SK-N-SH (cell line): ENCODE measurements at regions not wholly inside any gene's neighbourhood (a gene's known extent, or its start where the extent isn't known, plus 50 kb on each side); places are given as distances from the start of the nearest gene placed in this dataset.

Experiments
- CTCF ChIA-PET: fragments of 300-600, 350-600 bp; formaldehyde crosslinking; extraction: SDS; loops from one replicate; lab custom pipeline; 2021; lab: Yijun Ruan, JAX
- POLR2A ChIA-PET: fragments of 350-600 bp; sonication (Branson Sonifier 250); formaldehyde crosslinking; extraction: SDS; loops from one replicate; lab custom pipeline; 2020; ENCODE audit warnings: antibody characterized with exemption, inconsistent platforms; lab: Yijun Ruan, JAX
- DNase-seq: peaks from one replicate; pipeline ENCODE4 v3.0.0; 2012
- H2AFZ ChIP-seq: fragments of 200-600 bp; sonication (generic); 2 replicates; pipeline ENCODE4 v1.8.1; 2016; ENCODE audit warnings: antibody characterized with exemption, mild to moderate bottlenecking, low read depth
- H3F3A ChIP-seq: fragments of 200-600 bp; sonication (generic); replicated peaks from 2 replicates; pipeline ENCODE3; 2016; ENCODE audit warnings: antibody characterized with exemption, mild to moderate bottlenecking; ENCODE audit not compliant: insufficient read depth
- H3K27ac ChIP-seq, 2 experiments: fragments of 200-500 bp in 1 of 2; fragments of 200-600 bp in 1 of 2; sonication (Bioruptor generic) in 1 of 2; sonication (generic), shearing (Covaris generic) in 1 of 2; 2 replicates each; pipeline versions ENCODE4 v1.5.1 to v1.6.1; 2014 to 2016; ENCODE audit warnings: low read depth in 2 of 2, inconsistent platforms in 1 of 2, low read length in 1 of 2, mild to moderate bottlenecking in 1 of 2, mixed read lengths in 1 of 2
- H3K27me3 ChIP-seq: fragments of 200-600 bp; sonication (generic), shearing (Covaris generic); 2 replicates; pipeline ENCODE4 v1.6.1; 2016; ENCODE audit warnings: mixed run types; ENCODE audit not compliant: insufficient read depth
- H3K36me3 ChIP-seq, 2 experiments: fragments of 200-500 bp in 1 of 2; fragments of 200-600 bp in 1 of 2; sonication (Bioruptor generic) in 1 of 2; sonication (generic) in 1 of 2; replicated peaks in 1 of 2; 2 replicates each; pipeline versions ENCODE3 to v1.5.1; 2014 to 2016; ENCODE audit warnings: low read length in 1 of 2, mild to moderate bottlenecking in 1 of 2; ENCODE audit not compliant: insufficient read depth in 2 of 2, control insufficient read depth in 1 of 2
- H3K4me1 ChIP-seq, 2 experiments: fragments of 200-500 bp in 1 of 2; fragments of 200-600 bp in 1 of 2; sonication (Bioruptor generic) in 1 of 2; sonication (generic), shearing (Covaris generic) in 1 of 2; 2 replicates each; pipeline versions ENCODE4 v1.5.1 to v1.6.1; 2014 to 2016; ENCODE audit warnings: low read depth in 1 of 2, low read length in 1 of 2, mixed run types in 1 of 2; ENCODE audit not compliant: insufficient read depth in 2 of 2, control insufficient read depth in 1 of 2
- H3K4me2 ChIP-seq: fragments of 200-600 bp; sonication (generic), shearing (Covaris generic); 2 replicates; pipeline ENCODE4 v1.6.1; 2017; ENCODE audit warnings: mixed run types
- H3K4me3 ChIP-seq, 2 experiments: fragments of 200-500 bp in 1 of 2; fragments of 200-600 bp in 1 of 2; sonication (Bioruptor generic) in 1 of 2; sonication (generic), shearing (Covaris generic) in 1 of 2; 2 replicates each; pipeline versions ENCODE4 v1.5.1 to v1.8.1; 2014 to 2016; ENCODE audit warnings: low read depth in 2 of 2, inconsistent platforms in 1 of 2, low read length in 1 of 2, mild to moderate bottlenecking in 1 of 2, mixed read lengths in 1 of 2, moderate library complexity in 1 of 2
- H3K79me2 ChIP-seq: fragments of 200-600 bp; sonication (generic); 2 replicates; pipeline ENCODE4 v1.8.1; 2017; ENCODE audit warnings: mild to moderate bottlenecking; ENCODE audit not compliant: insufficient read depth
- H3K9ac ChIP-seq: fragments of 200-600 bp; sonication (generic); 2 replicates; pipeline ENCODE4 v1.6.1; 2017; ENCODE audit warnings: mixed run types
- H3K9me2 ChIP-seq: fragments of 200-600 bp; sonication (generic); 2 replicates; pipeline ENCODE4 v1.6.1; 2017; ENCODE audit warnings: mixed run types
- H3K9me3 ChIP-seq: fragments of 200-600 bp; sonication (generic); 2 replicates; pipeline ENCODE4 v1.6.1; 2017; ENCODE audit warnings: mixed run types, mild to moderate bottlenecking, moderate library complexity
- H4K20me1 ChIP-seq: fragments of 200-600 bp; sonication (generic); 2 replicates; pipeline ENCODE4 v1.6.1; 2017; ENCODE audit warnings: mild to moderate bottlenecking, mixed run types; ENCODE audit not compliant: insufficient read depth
- CHD2 ChIP-seq: fragments of 150-350 bp; IDR thresholded peaks from 2 replicates; pipeline ENCODE4 v1.6.1; 2018; ENCODE audit warnings: low read length; ENCODE audit not compliant: partially characterized antibody
- EP300 ChIP-seq, 2 experiments: IDR thresholded peaks; 2 replicates each; pipeline versions ENCODE4 v1.4.0 to v1.6.1; 2012; ENCODE audit warnings: borderline replicate concordance in 1 of 2, low read depth in 1 of 2, low read length in 1 of 2
- EZH2phosphoT487 ChIP-seq: fragments of 200-600 bp; sonication (generic); IDR thresholded peaks from 2 replicates; pipeline ENCODE4 v1.6.1; 2017; ENCODE audit warnings: low read depth, mixed run types, mild to moderate bottlenecking, antibody characterized with exemption, moderate library complexity, borderline replicate concordance
- FOSL2 ChIP-seq: IDR thresholded peaks from 2 replicates; pipeline ENCODE4 v1.4.0; 2012; ENCODE audit warnings: low read depth, mild to moderate bottlenecking, moderate library complexity, borderline replicate concordance
- GABPA ChIP-seq: IDR thresholded peaks from 2 replicates; pipeline ENCODE4 v1.4.0; 2012; ENCODE audit warnings: low read depth, mild to moderate bottlenecking
- JUND ChIP-seq: IDR thresholded peaks from 2 replicates; pipeline ENCODE4 v1.4.0; 2012
- NFIC ChIP-seq: IDR thresholded peaks from 2 replicates; pipeline ENCODE4 v1.4.0; 2012; ENCODE audit warnings: borderline replicate concordance
- RAD21 ChIP-seq: IDR thresholded peaks from 2 replicates; pipeline ENCODE4 v1.6.1; 2012; ENCODE audit warnings: mild to moderate bottlenecking, low read length
- RFX5 ChIP-seq: IDR thresholded peaks from 2 replicates; pipeline ENCODE4 v1.6.1; 2012; ENCODE audit warnings: mild to moderate bottlenecking, improper control_type of control experiment, low read length
- RXRA ChIP-seq: IDR thresholded peaks from 2 replicates; pipeline ENCODE4 v1.4.0; 2012; ENCODE audit warnings: low read depth, mild to moderate bottlenecking, borderline replicate concordance
- TAF1 ChIP-seq: IDR thresholded peaks from 2 replicates; pipeline ENCODE4 v1.6.1; 2012; ENCODE audit warnings: low read depth, mild to moderate bottlenecking, low read length, moderate library complexity, borderline replicate concordance
- TEAD4 ChIP-seq: IDR thresholded peaks from 2 replicates; pipeline ENCODE4 v1.4.0; 2012; ENCODE audit warnings: mild to moderate bottlenecking, borderline replicate concordance; ENCODE audit not compliant: insufficient read depth
- YY1 ChIP-seq: IDR thresholded peaks from 2 replicates; pipeline ENCODE4 v1.4.0; 2012; ENCODE audit warnings: low read depth, mild to moderate bottlenecking
- WGBS: methylation state at CpG from one replicate; pipeline ENCODE4 v1.1.6; 2017; ENCODE audit warnings: low lambda C conversion rate; 5-methylcytosine and 5-hydroxymethylcytosine counted together
- TF ChIP-seq, protein P1 (sequence below): fragments of 150-350 bp; IDR thresholded peaks from 2 replicates; pipeline ENCODE4 v1.6.1; 2016; ENCODE audit warnings: mild to moderate bottlenecking, low read depth, low read length
- TF ChIP-seq, protein P2 (sequence below): IDR thresholded peaks from 2 replicates; pipeline ENCODE4; 2012
- TF ChIP-seq, protein P3 (sequence below): IDR thresholded peaks from 2 replicates; pipeline ENCODE4 v1.6.1; 2012; ENCODE audit warnings: mild to moderate bottlenecking, low read depth, low read length, moderate library complexity

DNA sequence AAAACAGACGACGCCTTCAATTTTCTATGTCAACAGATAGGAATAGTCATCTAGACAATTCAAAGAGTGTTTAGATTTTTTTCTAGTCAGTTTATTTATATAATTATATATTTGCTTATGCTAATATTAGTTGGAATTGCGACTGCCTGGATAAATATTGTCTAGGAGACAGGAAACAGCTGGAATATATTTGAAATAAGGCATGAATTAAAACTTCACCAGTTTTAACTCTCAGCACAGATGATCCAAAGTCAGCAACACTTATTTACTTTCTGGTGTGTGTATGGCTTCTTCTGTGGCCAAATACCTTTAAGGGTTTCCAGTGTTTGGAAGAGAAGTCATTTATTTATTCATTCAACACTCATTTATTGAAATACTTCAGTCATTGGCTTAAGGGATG, 1215.4 kb upstream of the USP15 start (continued):
- TF ChIP-seq TAF1 = no peak
- no peak for TF ChIP-seq FOSL2

DNA sequence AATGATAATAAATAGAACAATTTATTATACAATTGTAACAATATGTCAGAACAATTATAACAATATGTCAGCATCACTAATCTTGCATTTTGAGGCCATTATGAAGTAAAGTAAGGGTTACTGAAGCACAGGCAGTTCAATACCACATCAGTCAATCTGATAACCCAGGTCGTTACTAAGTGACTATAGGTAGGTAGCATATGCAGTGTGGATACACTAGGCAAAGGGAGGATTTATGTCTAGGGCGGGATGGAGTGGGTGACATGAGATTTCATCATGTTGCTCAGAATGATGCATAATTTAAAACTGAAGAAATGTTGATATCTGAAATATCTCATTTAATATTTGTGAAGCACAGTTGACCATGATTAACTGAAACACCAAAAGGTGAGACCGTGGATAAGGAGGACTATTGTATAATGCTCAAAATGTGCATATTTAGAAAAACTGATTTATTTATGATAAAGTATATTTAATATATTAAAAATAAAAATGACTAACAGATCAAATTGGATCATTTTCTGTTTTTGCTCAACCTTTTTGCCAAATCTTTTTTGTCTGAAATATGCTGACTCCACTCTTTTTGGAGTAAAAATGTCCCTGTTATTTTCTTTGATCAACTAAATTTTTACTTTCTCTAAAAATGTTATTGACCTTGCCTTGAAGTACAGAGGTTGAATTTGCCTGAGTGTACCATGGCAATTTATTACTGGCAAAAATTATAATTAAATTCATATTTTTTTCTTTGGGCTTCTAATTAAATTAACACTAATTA, 1189.4 kb upstream of the USP15 start:
- no peaks in the 10 kb centered on the region for H3F3A ChIP-seq
- TF ChIP-seq CHD2 = no peak
- TF ChIP-seq RXRA = no peak
- TF ChIP-seq EZH2phosphoT487 = no peak
- TF ChIP-seq YY1 = no peak
- TF ChIP-seq TEAD4 = no peak
- no peak for TF ChIP-seq EP300 (IDR thresholded peaks at IDR 0.05; ENCODE audit: borderline replicate concordance in 1 of 2, low read depth in 1 of 2, low read length in 1 of 2)
- TF ChIP-seq TAF1 = no peak
- TF ChIP-seq, protein P1, sequence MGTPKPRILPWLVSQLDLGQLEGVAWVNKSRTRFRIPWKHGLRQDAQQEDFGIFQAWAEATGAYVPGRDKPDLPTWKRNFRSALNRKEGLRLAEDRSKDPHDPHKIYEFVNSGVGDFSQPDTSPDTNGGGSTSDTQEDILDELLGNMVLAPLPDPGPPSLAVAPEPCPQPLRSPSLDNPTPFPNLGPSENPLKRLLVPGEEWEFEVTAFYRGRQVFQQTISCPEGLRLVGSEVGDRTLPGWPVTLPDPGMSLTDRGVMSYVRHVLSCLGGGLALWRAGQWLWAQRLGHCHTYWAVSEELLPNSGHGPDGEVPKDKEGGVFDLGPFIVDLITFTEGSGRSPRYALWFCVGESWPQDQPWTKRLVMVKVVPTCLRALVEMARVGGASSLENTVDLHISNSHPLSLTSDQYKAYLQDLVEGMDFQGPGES = no peak
- TF ChIP-seq, protein P2, sequence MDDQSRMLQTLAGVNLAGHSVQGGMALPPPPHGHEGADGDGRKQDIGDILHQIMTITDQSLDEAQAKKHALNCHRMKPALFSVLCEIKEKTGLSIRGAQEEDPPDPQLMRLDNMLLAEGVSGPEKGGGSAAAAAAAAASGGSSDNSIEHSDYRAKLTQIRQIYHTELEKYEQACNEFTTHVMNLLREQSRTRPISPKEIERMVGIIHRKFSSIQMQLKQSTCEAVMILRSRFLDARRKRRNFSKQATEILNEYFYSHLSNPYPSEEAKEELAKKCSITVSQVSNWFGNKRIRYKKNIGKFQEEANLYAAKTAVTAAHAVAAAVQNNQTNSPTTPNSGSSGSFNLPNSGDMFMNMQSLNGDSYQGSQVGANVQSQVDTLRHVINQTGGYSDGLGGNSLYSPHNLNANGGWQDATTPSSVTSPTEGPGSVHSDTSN = no peak
- TF ChIP-seq GABPA = no peak
- TF ChIP-seq RAD21 = no peak
- TF ChIP-seq JUND = no peak
- H3K36me3 ChIP-seq = no peaks in the 10 kb centered on the region
- H3K27ac ChIP-seq = no peak overlapping the region
- DNase-seq = no peak
- no peaks in the 10 kb centered on the region for H3K9me2 ChIP-seq
- H3K9me3 ChIP-seq = no peaks in the 10 kb centered on the region; the same call in 1 of the 2 replicates
- no peak overlapping the region for H2AFZ ChIP-seq
- ChIA-PET POLR2A (no interaction called here), CTCF (no interaction called here)
- H3K27me3 ChIP-seq = no peaks in the 10 kb centered on the region
- H3K79me2 ChIP-seq = no peaks in the 10 kb centered on the region
- no peaks in the 10 kb centered on the region for H3K4me1 ChIP-seq
- no peak overlapping the region for H3K9ac ChIP-seq
- 3% methylated on average over 3 of the region's 3 CpGs for WGBS
- H3K4me3 ChIP-seq = no peak overlapping the region
- no peak overlapping the region for H3K4me2 ChIP-seq
- H4K20me1 ChIP-seq = no peaks in the 10 kb centered on the region

DNA sequence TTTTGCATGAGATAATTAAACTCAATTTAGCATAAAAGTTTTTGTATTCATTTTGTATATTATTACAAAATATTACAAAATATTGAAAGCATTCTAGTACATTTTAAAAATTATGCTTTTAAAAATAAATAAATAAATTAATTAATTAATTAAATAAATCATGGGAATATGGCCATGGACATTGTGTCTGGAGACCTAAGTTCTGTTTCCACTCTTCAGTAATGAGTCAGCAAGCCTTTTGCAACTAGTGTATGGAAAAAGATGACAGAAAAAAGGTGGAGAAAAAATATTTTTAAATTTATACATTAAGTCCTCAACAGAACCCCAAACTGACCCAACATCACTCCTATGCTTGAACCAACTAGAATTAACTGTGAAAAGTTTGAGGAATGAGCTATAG, 1187.5 kb upstream of the USP15 start:
- no peak overlapping the region for H3K4me3 ChIP-seq
- no peak for TF ChIP-seq NFIC
- TF ChIP-seq, protein P3, sequence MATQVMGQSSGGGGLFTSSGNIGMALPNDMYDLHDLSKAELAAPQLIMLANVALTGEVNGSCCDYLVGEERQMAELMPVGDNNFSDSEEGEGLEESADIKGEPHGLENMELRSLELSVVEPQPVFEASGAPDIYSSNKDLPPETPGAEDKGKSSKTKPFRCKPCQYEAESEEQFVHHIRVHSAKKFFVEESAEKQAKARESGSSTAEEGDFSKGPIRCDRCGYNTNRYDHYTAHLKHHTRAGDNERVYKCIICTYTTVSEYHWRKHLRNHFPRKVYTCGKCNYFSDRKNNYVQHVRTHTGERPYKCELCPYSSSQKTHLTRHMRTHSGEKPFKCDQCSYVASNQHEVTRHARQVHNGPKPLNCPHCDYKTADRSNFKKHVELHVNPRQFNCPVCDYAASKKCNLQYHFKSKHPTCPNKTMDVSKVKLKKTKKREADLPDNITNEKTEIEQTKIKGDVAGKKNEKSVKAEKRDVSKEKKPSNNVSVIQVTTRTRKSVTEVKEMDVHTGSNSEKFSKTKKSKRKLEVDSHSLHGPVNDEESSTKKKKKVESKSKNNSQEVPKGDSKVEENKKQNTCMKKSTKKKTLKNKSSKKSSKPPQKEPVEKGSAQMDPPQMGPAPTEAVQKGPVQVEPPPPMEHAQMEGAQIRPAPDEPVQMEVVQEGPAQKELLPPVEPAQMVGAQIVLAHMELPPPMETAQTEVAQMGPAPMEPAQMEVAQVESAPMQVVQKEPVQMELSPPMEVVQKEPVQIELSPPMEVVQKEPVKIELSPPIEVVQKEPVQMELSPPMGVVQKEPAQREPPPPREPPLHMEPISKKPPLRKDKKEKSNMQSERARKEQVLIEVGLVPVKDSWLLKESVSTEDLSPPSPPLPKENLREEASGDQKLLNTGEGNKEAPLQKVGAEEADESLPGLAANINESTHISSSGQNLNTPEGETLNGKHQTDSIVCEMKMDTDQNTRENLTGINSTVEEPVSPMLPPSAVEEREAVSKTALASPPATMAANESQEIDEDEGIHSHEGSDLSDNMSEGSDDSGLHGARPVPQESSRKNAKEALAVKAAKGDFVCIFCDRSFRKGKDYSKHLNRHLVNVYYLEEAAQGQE = no peak
- TF ChIP-seq RFX5 = no peak
- TF ChIP-seq TAF1 = no peak
- no peak for TF ChIP-seq TEAD4
- H3K27ac ChIP-seq = no peak overlapping the region
- H3K79me2 ChIP-seq = no peaks in the 10 kb centered on the region
- no peaks in the 10 kb centered on the region for H3K36me3 ChIP-seq
- H3K4me1 ChIP-seq = no peaks in the 10 kb centered on the region
- H3K9ac ChIP-seq = no peak overlapping the region
- no peaks in the 10 kb centered on the region for H3K27me3 ChIP-seq
- no peak overlapping the region for H3K4me2 ChIP-seq
- H4K20me1 ChIP-seq = no peaks in the 10 kb centered on the region
- ChIA-PET CTCF (no interaction called here), POLR2A (no interaction called here)
- H3F3A ChIP-seq = no peaks in the 10 kb centered on the region
- no peak for DNase-seq
- H3K9me3 ChIP-seq = no peaks in the 10 kb centered on the region; the same call in 1 of the 2 replicates
- H2AFZ ChIP-seq = no peak overlapping the region
- no peaks in the 10 kb centered on the region for H3K9me2 ChIP-seq
